ENCODE measurements at regions not wholly inside any gene's neighbourhood (a gene's known extent, or its start where the extent isn't known, plus 50 kb on each side); places are given as distances from the start of the nearest gene placed in this dataset.
"Not testable (repeated sequence)": the region's sequence is repeated elsewhere in the genome, so short reads cannot be mapped to it uniquely, and the experiment has no call there.

GRCh38 chrX:129086802-129087201 lies 436.5 kb downstream of the SMARCA1 start:
- no peak overlapping the region for H3K4me3 ChIP-seq (ENCODE audit: low read depth, low read length, poor library complexity, severe bottlenecking)
- H3K36me3 ChIP-seq (ENCODE audit: insufficient read depth, low read length), result no peaks in the 10 kb centered on the region
- no peaks in the 10 kb centered on the region for H3K79me2 ChIP-seq (ENCODE audit: insufficient read depth, low read length)
- no peaks in the 10 kb centered on the region for H4K20me1 ChIP-seq (ENCODE audit: insufficient read depth, low read length)
- no peaks in the 10 kb centered on the region for H3K27me3 ChIP-seq (ENCODE audit: insufficient read depth, low read length)
- no peak overlapping the region for H2AFZ ChIP-seq (ENCODE audit: low read length)
- H3F3A ChIP-seq (ENCODE audit: insufficient read depth, low read length), result no peaks in the 10 kb centered on the region
- H3K9ac ChIP-seq (ENCODE audit: low read length), result no peak overlapping the region
- no peaks in the 10 kb centered on the region for H3K4me1 ChIP-seq (ENCODE audit: insufficient read depth, low read length, severe bottlenecking)
- H3K27ac ChIP-seq (ENCODE audit: low read depth, low read length, poor library complexity, severe bottlenecking), result no peak overlapping the region
- TF ChIP-seq, protein P1, sequence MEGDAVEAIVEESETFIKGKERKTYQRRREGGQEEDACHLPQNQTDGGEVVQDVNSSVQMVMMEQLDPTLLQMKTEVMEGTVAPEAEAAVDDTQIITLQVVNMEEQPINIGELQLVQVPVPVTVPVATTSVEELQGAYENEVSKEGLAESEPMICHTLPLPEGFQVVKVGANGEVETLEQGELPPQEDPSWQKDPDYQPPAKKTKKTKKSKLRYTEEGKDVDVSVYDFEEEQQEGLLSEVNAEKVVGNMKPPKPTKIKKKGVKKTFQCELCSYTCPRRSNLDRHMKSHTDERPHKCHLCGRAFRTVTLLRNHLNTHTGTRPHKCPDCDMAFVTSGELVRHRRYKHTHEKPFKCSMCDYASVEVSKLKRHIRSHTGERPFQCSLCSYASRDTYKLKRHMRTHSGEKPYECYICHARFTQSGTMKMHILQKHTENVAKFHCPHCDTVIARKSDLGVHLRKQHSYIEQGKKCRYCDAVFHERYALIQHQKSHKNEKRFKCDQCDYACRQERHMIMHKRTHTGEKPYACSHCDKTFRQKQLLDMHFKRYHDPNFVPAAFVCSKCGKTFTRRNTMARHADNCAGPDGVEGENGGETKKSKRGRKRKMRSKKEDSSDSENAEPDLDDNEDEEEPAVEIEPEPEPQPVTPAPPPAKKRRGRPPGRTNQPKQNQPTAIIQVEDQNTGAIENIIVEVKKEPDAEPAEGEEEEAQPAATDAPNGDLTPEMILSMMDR (IDR thresholded peaks at IDR 0.05; ENCODE audit: low read length), result no peak
- no peak for TF ChIP-seq EZH2 (IDR thresholded peaks at IDR 0.05; ENCODE audit: borderline replicate concordance, low read length)
- no peak overlapping the region for H3K4me2 ChIP-seq (ENCODE audit: low read length)
- H3K9me2 ChIP-seq (ENCODE audit: low read depth, low read length), result no peaks in the 10 kb centered on the region
- H3K9me3 ChIP-seq (ENCODE audit: low read length), result no peaks in the 10 kb centered on the region

GRCh38 chrX:129084291-129084690 lies 439.0 kb downstream of the SMARCA1 start:
- H3K9me3 ChIP-seq (ENCODE audit: low read length); H3K4me2 ChIP-seq (ENCODE audit: low read length); H3K27me3 ChIP-seq (ENCODE audit: insufficient read depth, low read length); H4K20me1 ChIP-seq (ENCODE audit: insufficient read depth, low read length); H3K4me3 ChIP-seq (ENCODE audit: low read depth, low read length, poor library complexity, severe bottlenecking); H3K36me3 ChIP-seq (ENCODE audit: insufficient read depth, low read length); H3F3A ChIP-seq (ENCODE audit: insufficient read depth, low read length); H3K9me2 ChIP-seq (ENCODE audit: low read depth, low read length); H2AFZ ChIP-seq (ENCODE audit: low read length); H3K4me1 ChIP-seq (ENCODE audit: insufficient read depth, low read length, severe bottlenecking); H3K27ac ChIP-seq (ENCODE audit: low read depth, low read length, poor library complexity, severe bottlenecking); H3K79me2 ChIP-seq (ENCODE audit: insufficient read depth, low read length); H3K9ac ChIP-seq (ENCODE audit: low read length): not testable (repeated sequence)

DNA sequence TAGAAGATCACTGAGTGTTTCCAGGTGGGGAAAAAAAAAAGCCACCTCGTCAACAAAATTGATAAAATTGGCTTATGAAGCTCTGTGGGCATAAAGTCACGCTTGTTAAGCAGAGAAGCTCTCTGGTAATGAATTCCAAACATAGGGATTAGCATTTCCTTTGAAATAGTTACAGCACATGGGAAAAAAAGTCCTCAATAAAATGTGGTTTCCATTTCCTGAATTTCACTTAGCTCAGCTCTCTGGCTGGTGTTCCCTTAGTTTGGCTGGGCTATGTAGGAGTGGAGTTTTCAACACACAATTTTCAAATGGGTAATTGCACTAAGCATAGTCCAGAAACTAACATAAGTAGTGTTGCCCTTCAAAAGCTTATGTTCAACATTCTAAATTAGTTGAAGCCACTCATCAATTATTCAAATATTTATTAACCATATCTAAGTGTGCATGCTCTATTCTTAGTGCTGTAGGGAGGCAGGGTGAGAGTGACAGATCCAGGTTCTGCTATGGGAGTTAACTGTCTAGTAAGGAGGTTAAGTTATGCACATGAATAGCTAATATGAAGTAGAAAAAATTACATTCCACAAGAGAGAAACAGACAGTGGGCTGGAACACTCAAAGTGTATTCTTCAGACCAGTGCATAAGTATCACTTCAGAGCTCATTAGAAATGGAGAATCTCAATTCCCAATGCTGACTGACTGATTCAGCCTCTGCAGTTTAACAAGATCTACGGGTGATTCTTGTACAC lies 445.7 kb downstream of the SMARCA1 start:
- Histone ChIP-seq H3K9me2 (ENCODE audit: low read depth, low read length) (no peaks in the 10 kb centered on the region), H3K4me3 (ENCODE audit: low read depth, low read length, poor library complexity, severe bottlenecking) (no peak overlapping the region), H3K4me2 (ENCODE audit: low read length) (no peak overlapping the region), H3K9ac (ENCODE audit: low read length) (no peak overlapping the region), H3K9me3 (ENCODE audit: low read length) (no peaks in the 10 kb centered on the region), H3K27me3 (ENCODE audit: insufficient read depth, low read length) (no peaks in the 10 kb centered on the region), H4K20me1 (ENCODE audit: insufficient read depth, low read length) (no peaks in the 10 kb centered on the region), H3K79me2 (ENCODE audit: insufficient read depth, low read length) (no peaks in the 10 kb centered on the region), H3K36me3 (ENCODE audit: insufficient read depth, low read length) (no peaks in the 10 kb centered on the region), H2AFZ (ENCODE audit: low read length) (no peak overlapping the region), H3F3A (ENCODE audit: insufficient read depth, low read length) (no peaks in the 10 kb centered on the region), H3K27ac (ENCODE audit: low read depth, low read length, poor library complexity, severe bottlenecking) (no peak overlapping the region), H3K4me1 (ENCODE audit: insufficient read depth, low read length, severe bottlenecking) (no peaks in the 10 kb centered on the region)
- TF ChIP-seq, protein P1 (IDR thresholded peaks at IDR 0.05; ENCODE audit: low read length), result no peak

GRCh38 chrX:129071390-129071789 lies 451.9 kb downstream of the SMARCA1 start:
- Histone ChIP-seq H3K79me2 (ENCODE audit: insufficient read depth, low read length) (no peaks in the 10 kb centered on the region), H3K9me3 (ENCODE audit: low read length) (no peaks in the 10 kb centered on the region), H3K27me3 (ENCODE audit: insufficient read depth, low read length) (no peaks in the 10 kb centered on the region), H3K4me1 (ENCODE audit: insufficient read depth, low read length, severe bottlenecking) (no peaks in the 10 kb centered on the region), H3K9me2 (ENCODE audit: low read depth, low read length) (no peaks in the 10 kb centered on the region), H3F3A (ENCODE audit: insufficient read depth, low read length) (no peaks in the 10 kb centered on the region), H3K4me3 (ENCODE audit: low read depth, low read length, poor library complexity, severe bottlenecking) (no peak overlapping the region), H2AFZ (ENCODE audit: low read length) (no peak overlapping the region), H3K4me2 (ENCODE audit: low read length) (no peak overlapping the region), H4K20me1 (ENCODE audit: insufficient read depth, low read length) (no peaks in the 10 kb centered on the region), H3K9ac (ENCODE audit: low read length) (no peak overlapping the region), H3K36me3 (ENCODE audit: insufficient read depth, low read length) (no peaks in the 10 kb centered on the region), H3K27ac (ENCODE audit: low read depth, low read length, poor library complexity, severe bottlenecking) (no peak overlapping the region)
- TF ChIP-seq EZH2 (IDR thresholded peaks at IDR 0.05; ENCODE audit: borderline replicate concordance, low read length), result no peak
- TF ChIP-seq, protein P1 (IDR thresholded peaks at IDR 0.05; ENCODE audit: low read length), result no peak

All from OCI-LY1 (cell line).